ENCODE measurements at regions not wholly inside any gene's neighbourhood (a gene's known extent, or its start where the extent isn't known, plus 50 kb on each side); places are given as distances from the start of the nearest gene placed in this dataset.

DNA sequence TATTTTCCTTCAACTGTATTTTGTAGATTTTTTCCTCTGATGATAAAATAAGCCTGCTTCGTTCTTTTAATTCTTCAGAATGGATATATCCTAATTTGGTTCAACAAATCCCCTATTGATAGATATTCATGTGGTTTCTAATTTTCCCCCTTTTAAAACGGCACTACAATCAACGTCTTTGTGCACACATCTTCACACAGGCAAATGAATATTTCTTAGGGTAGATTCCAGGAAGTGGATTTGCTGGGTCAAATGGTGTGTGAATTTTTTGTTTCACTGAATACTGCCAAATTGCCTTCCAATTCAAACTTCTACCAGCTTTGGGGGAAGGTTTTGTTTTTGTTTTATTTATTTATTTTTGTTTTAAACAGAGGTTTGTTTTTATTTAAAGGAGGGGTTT is 287.2 kb downstream of the FOXO1 start:
- Mint-ChIP-seq H3K27me3 (ENCODE audit: low read depth) (no peaks in the 10 kb centered on the region), H3K27ac (no peak overlapping the region), H3K4me1 (ENCODE audit: low read depth) (peaks cover 5% of the 10 kb centered on the region), H3K9me3 (peaks cover 4% of the 10 kb centered on the region), H3K36me3 (ENCODE audit: low read depth) (peaks cover 1% of the 10 kb centered on the region), H3K4me3 (no peak overlapping the region)

DNA sequence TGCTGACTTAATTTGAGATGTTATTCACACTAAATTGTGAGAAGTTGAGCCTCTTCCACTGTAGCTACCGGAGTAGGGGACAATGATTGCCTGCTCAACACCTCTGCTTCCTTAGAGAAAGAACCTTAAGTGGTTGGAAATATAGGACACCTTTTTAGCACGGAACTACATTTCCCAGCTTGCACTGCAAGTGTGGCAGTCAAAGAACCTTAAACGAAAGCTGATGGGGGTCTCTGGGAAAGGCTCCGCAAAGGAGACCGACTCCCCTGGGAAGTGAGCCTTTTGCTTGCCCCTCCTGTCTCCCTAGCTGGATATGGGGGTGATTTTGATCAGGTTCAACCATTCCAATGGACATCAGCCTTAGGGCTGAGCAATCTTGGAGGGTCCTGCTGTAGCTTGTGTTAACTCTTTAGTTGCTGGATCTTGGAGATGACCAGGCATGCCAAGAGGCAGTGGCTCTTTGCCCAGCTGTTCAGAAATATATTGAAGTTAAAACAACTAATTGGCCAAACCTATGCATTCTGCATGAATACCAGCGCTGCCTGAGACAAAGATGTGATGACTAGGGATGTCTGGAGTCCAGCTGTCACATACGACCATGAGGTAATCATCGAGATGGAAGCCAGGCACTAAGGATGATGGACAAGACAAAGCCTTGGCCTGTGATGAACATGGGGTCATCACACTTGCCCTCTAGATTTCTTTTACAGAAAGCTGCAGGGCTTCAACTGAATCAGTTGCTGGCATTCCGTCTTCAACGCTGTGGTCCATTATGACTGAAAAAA is 286.5 kb downstream of the FOXO1 start:
- Mint-ChIP-seq H3K27me3 (ENCODE audit: low read depth) (no peaks in the 10 kb centered on the region), H3K4me3 (no peak overlapping the region), H3K27ac (no peak overlapping the region), H3K4me1 (ENCODE audit: low read depth) (peaks cover 7% of the 10 kb centered on the region), H3K9me3 (peaks cover 4% of the 10 kb centered on the region), H3K36me3 (ENCODE audit: low read depth) (peaks cover 1% of the 10 kb centered on the region)

- peaks cover 19% of the 10 kb centered on the region for H3K4me1 Mint-ChIP-seq (ENCODE audit: low read depth)
- peaks cover 4% of the 10 kb centered on the region for H3K9me3 Mint-ChIP-seq
- H3K27ac Mint-ChIP-seq: no peak overlapping the region
- no peaks in the 10 kb centered on the region for H3K27me3 Mint-ChIP-seq (ENCODE audit: low read depth)
- peaks cover 9% of the 10 kb centered on the region for H3K36me3 Mint-ChIP-seq (ENCODE audit: low read depth)
- no peak overlapping the region for H3K4me3 Mint-ChIP-seq
Measured at GRCh38 chr13:40381935-40382764, 284.3 kb downstream of the FOXO1 start.

DNA sequence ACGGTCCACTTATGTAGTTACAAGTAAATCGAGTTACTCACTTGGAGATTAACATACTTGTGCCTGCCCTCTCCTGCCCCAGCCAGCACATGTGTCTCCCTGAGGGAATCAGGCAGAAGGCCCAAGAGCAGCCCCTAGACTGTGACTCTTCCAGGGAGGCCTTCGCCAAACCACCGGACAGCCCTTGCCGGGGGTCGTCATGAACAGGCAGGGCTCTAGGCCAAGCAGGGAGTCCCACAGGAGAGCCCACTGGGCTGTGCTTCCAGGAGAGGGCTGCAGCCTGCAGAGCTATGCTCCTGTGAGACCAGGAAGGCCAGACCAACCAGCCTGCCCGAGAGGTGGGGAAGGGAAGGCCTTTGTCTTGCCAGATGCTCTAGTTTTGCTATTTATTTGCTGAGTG is 283.3 kb downstream of the FOXO1 start:
- Mint-ChIP-seq H3K4me3 (no peak overlapping the region), H3K9me3 (peaks cover 9% of the 10 kb centered on the region), H3K4me1 (ENCODE audit: low read depth) (peaks cover 25% of the 10 kb centered on the region), H3K36me3 (ENCODE audit: low read depth) (peaks cover 13% of the 10 kb centered on the region), H3K27ac (no peak overlapping the region), H3K27me3 (ENCODE audit: low read depth) (no peaks in the 10 kb centered on the region)

- peaks cover 5% of the 10 kb centered on the region for H3K9me3 Mint-ChIP-seq
- no peak overlapping the region for H3K4me3 Mint-ChIP-seq
- no peak overlapping the region for H3K27ac Mint-ChIP-seq
- H3K36me3 Mint-ChIP-seq (ENCODE audit: low read depth): peaks cover 15% of the 10 kb centered on the region
- H3K4me1 Mint-ChIP-seq (ENCODE audit: low read depth): peaks cover 30% of the 10 kb centered on the region
- H3K27me3 Mint-ChIP-seq (ENCODE audit: low read depth): no peaks in the 10 kb centered on the region
Measured at GRCh38 chr13:40383885-40384284, 282.6 kb downstream of the FOXO1 start.

DNA sequence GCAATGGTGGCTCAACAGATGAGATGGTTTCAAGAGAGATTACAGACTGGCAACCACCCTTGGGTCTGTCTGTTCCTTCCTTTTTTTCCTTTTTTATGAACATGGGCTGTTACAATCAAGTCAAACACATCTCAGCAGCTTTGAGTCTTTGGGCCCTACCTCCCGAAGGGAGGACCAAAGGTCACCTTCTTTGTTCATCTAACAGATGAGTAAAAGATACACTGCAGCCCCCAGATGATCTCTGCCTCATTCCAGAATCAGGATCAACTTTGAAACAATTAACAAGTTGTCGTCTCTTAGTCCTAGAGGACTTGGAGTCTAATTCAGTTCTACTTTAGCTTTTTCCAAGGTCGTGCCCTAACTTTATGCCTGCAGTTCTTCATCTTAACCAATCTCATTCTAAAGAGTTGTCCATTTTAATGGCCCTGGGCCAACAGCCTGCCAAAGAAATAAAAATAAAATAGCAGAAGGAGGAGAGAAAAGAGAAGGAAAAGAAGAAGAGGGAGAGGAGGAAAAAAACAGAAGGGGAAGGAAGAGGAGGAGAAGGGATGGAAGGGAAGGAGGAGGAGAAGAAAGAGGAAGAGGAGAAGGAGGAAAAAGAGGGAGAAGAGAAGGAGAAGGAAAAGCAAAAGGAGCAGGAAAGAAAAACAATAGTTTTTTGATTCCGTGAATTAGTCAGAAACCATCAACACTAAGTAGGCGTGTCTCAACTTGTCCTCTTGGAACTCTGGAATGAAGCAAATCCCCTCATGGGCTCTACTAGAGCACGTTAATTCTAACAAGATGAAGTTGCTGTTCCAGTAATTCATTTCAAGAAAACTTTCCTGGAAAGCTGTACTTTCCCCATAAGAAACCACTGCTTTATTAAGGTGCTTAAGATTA is 281.2 kb downstream of the FOXO1 start:
- Mint-ChIP-seq H3K4me3 (no peak overlapping the region), H3K9me3 (peaks cover 5% of the 10 kb centered on the region), H3K36me3 (ENCODE audit: low read depth) (peaks cover 14% of the 10 kb centered on the region), H3K27me3 (ENCODE audit: low read depth) (no peaks in the 10 kb centered on the region), H3K27ac (no peak overlapping the region), H3K4me1 (ENCODE audit: low read depth) (peaks cover 38% of the 10 kb centered on the region)

GRCh38 chr13:40385858-40386180 is 280.6 kb downstream of the FOXO1 start:
- H3K9me3 Mint-ChIP-seq: peaks cover 5% of the 10 kb centered on the region
- peaks cover 14% of the 10 kb centered on the region for H3K36me3 Mint-ChIP-seq (ENCODE audit: low read depth)
- H3K27ac Mint-ChIP-seq: no peak overlapping the region
- H3K4me3 Mint-ChIP-seq: no peak overlapping the region
- peaks cover 44% of the 10 kb centered on the region for H3K4me1 Mint-ChIP-seq (ENCODE audit: low read depth)
- H3K27me3 Mint-ChIP-seq (ENCODE audit: low read depth): no peaks in the 10 kb centered on the region

DNA sequence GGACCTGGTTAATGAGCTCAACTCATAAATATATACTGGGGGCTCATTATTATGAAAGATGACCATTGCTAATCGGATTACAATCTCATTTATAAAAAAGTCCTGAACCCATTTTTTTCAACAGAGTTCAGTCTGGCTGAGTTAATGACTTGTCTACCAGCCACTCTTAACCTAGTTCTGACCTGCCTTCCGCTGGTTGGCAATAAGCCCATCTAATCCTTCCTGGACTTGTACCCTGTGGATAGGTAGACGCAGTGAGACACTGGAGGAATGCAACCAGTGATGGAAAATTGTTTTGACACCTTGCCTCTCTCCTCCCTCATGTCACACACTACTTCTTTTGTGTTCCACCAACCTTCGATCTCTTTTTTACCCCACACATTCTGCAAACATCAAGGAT is 279.9 kb downstream of the FOXO1 start:
- H3K4me1 Mint-ChIP-seq (ENCODE audit: low read depth): peaks cover 44% of the 10 kb centered on the region
- H3K9me3 Mint-ChIP-seq: peaks cover 5% of the 10 kb centered on the region
- H3K27me3 Mint-ChIP-seq (ENCODE audit: low read depth): no peaks in the 10 kb centered on the region
- peaks cover 14% of the 10 kb centered on the region for H3K36me3 Mint-ChIP-seq (ENCODE audit: low read depth)
- H3K27ac Mint-ChIP-seq: no peak overlapping the region
- H3K4me3 Mint-ChIP-seq: no peak overlapping the region

DNA sequence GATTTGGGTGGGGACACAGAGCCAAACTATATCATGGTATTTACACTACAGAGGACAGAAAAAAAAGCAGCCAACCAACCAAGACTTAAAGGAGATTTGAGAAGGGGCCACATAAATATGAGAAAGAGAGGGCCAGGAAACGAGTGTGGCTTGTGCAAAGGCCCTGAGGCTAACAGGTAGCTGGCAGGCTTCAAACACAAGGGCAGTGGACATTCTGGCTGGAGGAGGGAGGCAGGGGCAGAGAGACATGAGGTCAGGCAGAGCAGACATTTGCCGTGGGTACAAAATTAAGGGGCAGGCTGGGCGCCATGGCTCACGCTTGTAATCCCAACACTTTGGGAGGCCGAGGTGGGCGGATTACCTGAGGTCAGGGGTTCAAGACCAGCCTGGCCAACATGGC is 278.7 kb downstream of the FOXO1 start:
- H3K27me3 Mint-ChIP-seq (ENCODE audit: low read depth): no peaks in the 10 kb centered on the region
- peaks cover 14% of the 10 kb centered on the region for H3K36me3 Mint-ChIP-seq (ENCODE audit: low read depth)
- H3K27ac Mint-ChIP-seq: peak overlapping the region; percentile 78
- peaks cover 44% of the 10 kb centered on the region for H3K4me1 Mint-ChIP-seq (ENCODE audit: low read depth)
- H3K9me3 Mint-ChIP-seq: peaks cover 5% of the 10 kb centered on the region
- H3K4me3 Mint-ChIP-seq: peak overlapping the region; percentile 61

DNA sequence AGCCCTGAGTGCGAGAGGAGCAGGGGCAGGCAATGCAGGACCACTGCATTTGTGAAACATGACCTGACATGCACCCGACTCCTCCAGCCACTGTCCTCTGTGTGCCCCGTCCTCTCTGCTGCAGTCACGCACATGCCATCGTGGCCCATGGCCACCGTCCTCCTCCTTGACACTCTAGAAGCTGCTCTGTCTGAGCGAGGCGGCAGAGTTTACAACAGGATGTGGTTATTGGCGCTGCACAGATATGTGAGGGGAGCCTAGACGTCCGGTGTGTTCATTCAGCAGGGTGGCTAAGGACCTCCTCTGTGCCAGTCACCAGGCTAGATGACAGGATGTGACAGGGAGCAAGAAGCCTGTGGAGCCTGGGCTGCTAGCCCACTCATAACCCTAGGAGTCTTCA is 277.8 kb downstream of the FOXO1 start:
- Mint-ChIP-seq H3K27ac (peak overlapping the region; percentile 95), H3K36me3 (ENCODE audit: low read depth) (peaks cover 14% of the 10 kb centered on the region), H3K4me3 (peak overlapping the region; percentile 81), H3K9me3 (peaks cover 5% of the 10 kb centered on the region), H3K27me3 (ENCODE audit: low read depth) (no peaks in the 10 kb centered on the region), H3K4me1 (ENCODE audit: low read depth) (peaks cover 44% of the 10 kb centered on the region)

DNA sequence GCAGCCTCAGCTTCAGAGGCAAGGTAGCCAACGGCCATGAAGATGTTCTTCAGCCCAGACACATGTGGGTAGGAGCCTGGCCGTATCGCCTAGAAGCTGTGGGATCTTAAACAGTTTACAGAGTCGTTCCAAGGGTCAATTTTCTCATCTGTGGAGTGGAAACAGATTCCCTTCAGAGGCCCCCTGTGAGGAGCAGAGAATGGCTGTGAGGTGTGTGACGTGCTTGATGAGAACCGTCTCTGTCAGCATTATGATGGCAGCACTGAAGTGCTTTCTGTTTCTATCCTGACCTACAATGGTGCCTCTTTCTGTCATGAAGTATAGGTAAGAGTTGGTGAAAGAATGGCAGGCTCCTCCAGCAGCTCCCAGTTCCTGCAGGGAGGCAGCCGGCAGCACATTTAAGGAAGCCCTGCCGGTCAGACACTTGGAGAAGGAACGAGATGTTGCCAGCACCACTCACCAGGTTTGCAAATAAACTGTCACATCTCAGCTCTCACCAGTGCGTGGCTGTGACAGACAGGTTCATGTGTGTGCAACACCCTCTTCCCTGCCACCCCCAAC is 277.3 kb downstream of the FOXO1 start:
- Mint-ChIP-seq H3K4me1 (ENCODE audit: low read depth) (peaks cover 44% of the 10 kb centered on the region), H3K27me3 (ENCODE audit: low read depth) (no peaks in the 10 kb centered on the region), H3K27ac (peak overlapping the region; percentile 95), H3K36me3 (ENCODE audit: low read depth) (peaks cover 14% of the 10 kb centered on the region), H3K9me3 (peaks cover 5% of the 10 kb centered on the region), H3K4me3 (peak overlapping the region; percentile 81)

- Mint-ChIP-seq H3K27ac (peak overlapping the region; percentile 75), H3K27me3 (ENCODE audit: low read depth) (no peaks in the 10 kb centered on the region), H3K4me3 (peak overlapping the region; percentile 38), H3K4me1 (ENCODE audit: low read depth) (peaks cover 37% of the 10 kb centered on the region), H3K36me3 (ENCODE audit: low read depth) (peaks cover 10% of the 10 kb centered on the region), H3K9me3 (peaks cover 5% of the 10 kb centered on the region)
Measured at GRCh38 chr13:40390401-40390916, 276.0 kb downstream of the FOXO1 start.

DNA sequence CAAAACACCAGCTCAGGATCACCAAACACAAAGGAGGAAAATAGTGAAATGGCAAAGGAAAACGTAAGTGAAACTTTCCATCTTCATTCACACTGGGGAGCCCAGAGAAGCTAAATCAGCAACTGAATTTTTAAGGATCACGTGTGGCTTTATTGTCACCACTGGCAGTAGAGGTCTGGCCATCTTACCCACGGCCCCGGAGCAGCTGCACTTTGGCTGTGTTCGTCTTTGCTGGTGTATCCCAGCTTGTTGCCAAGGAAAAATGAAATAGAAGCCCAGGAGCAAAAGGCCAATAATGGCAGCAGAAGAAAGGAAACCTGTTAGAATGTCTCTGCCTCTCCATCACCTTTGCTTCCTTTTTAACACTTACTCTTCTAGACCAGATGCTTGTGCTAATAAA is 274.7 kb downstream of the FOXO1 start:
- H3K4me1 Mint-ChIP-seq (ENCODE audit: low read depth): peaks cover 28% of the 10 kb centered on the region
- peaks cover 8% of the 10 kb centered on the region for H3K36me3 Mint-ChIP-seq (ENCODE audit: low read depth)
- peaks cover 5% of the 10 kb centered on the region for H3K9me3 Mint-ChIP-seq
- H3K27me3 Mint-ChIP-seq (ENCODE audit: low read depth): no peaks in the 10 kb centered on the region
- no peak overlapping the region for H3K4me3 Mint-ChIP-seq
- H3K27ac Mint-ChIP-seq: peak overlapping the region; percentile 8

Measured in T-helper 1 cell treated with Interleukin-12 subunit alpha and Interleukin-12 subunit beta and Interleukin-4 antibody, amounts not matched to agents 30 μg/mL and 1 μg/mL, for 36 hours (primary cell).